ENCODE measurements at regions not wholly inside any gene's neighbourhood (a gene's known extent, or its start where the extent isn't known, plus 50 kb on each side); places are given as distances from the start of the nearest gene placed in this dataset.
"Not testable (repeated sequence)": the region's sequence is repeated elsewhere in the genome, so short reads cannot be mapped to it uniquely, and the experiment has no call there.

DNA sequence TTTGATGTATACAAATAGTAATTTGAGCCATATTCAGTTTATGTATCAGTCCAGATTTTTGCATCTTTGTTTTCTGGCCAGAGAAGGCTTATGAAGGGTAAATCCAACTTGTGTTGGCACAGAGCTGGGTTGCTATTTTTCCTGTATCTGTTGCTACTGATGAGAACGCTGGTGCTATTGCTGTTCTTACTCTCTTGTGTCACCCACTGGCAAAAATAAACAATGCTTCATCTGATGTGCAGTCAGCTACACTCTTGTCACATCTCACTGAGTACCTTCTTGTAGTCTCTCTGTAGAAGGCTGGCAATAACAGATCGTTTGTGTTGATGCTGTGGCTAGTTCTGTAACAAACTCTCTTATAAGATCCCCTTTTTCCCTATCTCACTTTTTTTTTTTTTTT, 323.4 kb downstream of the CDH19 start:
- TF ChIP-seq, protein P1, sequence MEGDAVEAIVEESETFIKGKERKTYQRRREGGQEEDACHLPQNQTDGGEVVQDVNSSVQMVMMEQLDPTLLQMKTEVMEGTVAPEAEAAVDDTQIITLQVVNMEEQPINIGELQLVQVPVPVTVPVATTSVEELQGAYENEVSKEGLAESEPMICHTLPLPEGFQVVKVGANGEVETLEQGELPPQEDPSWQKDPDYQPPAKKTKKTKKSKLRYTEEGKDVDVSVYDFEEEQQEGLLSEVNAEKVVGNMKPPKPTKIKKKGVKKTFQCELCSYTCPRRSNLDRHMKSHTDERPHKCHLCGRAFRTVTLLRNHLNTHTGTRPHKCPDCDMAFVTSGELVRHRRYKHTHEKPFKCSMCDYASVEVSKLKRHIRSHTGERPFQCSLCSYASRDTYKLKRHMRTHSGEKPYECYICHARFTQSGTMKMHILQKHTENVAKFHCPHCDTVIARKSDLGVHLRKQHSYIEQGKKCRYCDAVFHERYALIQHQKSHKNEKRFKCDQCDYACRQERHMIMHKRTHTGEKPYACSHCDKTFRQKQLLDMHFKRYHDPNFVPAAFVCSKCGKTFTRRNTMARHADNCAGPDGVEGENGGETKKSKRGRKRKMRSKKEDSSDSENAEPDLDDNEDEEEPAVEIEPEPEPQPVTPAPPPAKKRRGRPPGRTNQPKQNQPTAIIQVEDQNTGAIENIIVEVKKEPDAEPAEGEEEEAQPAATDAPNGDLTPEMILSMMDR (conservative IDR thresholded peaks at IDR 0.05) = no peak
- H3K27ac ChIP-seq = no peak overlapping the region

DNA sequence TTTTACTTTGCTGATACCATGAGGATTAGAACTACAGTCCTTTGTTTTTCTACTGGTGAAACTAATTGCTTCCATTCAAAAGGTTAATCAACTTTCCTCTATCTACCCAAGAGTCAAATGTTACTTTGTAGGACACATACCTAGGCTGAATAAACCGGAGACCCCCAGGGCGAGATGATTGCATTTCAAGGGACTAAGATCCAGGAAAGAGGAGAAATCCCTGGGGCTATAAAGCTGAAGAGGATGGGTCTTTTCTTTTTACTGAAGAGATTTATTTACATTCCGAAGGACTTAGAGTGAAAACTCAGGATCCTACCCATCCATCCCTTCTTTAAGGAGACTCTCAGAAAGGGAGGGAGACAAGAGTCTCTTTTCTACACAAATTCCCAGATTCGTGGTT, 331.9 kb downstream of the CDH19 start:
- H3K27ac ChIP-seq = no peak overlapping the region
- TF ChIP-seq, protein P1 (conservative IDR thresholded peaks at IDR 0.05) = no peak

DNA sequence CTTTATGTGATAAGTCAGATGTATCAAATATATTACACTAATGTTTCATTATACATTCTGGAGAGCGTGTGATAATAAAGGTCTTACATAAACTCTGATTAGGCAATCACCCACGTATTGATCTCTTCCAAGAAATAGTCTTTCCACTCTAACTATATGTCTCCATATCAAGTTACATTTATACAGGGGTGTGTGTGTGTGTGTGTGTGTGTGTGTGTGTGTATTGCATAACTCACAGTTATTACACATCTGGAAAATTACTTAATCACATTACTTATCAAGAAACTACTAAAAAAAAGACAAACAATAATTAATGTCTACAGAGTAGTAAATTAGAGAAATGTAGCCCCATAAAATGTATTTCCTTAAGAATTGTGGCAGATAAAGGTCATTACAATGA, 339.8 kb downstream of the CDH19 start:
- no peak overlapping the region for H3K27ac ChIP-seq
- TF ChIP-seq, protein P1 (conservative IDR thresholded peaks at IDR 0.05) = no peak

DNA sequence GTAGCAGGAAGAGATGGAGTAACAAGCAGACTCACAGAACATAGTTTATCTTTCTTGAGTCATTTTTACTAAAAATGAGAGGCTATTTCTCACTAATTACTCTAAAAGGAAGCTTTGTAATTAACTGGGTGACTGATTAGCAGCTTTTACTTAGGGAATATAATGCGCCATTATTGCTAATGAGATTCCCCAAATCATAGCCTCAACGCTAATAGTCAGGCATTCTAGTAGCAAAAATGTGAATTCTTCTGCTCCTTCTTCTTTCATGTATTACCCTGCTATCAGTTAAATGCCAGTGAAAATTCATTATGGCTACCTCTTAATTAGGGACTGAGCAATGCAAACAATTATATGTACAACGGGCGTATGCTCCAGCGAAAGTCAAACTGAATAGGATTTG, 349.8 kb downstream of the CDH19 start:
- H3K27ac ChIP-seq = no peak overlapping the region
- TF ChIP-seq, protein P1 (conservative IDR thresholded peaks at IDR 0.05) = no peak

DNA sequence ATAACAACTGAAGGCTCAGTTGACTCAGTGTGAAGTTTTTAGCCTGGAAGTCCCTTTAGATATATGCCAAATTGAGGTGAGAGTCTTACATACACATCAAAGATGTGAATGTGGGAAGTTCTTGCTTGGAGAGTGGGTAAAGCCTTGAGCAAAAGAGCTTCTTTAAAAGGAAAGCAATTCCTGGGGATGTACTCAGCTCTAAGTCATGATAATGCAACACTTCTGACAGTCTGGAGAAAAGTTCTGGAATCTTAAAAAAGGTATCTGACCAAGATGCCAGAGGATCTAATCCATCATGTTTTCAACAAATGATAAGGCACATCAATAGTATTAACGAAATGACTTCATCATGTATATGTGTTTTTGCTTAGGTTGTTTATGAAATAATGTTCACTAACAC, 351.2 kb downstream of the CDH19 start:
- H3K27ac ChIP-seq = no peak overlapping the region
- TF ChIP-seq, protein P1 (conservative IDR thresholded peaks at IDR 0.05) = no peak

DNA sequence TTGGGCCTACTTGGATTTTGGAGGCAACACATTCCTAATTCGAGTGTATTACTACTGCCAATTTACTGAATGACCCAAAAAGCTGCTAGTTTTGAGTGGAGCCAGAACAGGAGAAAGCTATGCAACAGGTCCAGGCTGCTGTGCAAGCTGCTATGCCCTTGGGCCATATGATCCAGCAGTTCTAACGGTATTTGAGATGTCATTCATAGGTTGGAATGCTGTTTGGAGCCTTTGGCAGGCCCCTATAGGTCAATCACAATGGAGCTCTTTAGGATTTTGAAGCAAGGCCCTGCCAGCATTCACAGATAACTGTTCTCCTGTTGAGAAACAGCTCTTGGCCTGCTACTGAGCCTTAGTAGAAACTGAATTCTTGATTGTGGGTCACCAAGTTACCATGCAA, 368.7 kb downstream of the CDH19 start:
- H3K27ac ChIP-seq = no peak overlapping the region

DNA sequence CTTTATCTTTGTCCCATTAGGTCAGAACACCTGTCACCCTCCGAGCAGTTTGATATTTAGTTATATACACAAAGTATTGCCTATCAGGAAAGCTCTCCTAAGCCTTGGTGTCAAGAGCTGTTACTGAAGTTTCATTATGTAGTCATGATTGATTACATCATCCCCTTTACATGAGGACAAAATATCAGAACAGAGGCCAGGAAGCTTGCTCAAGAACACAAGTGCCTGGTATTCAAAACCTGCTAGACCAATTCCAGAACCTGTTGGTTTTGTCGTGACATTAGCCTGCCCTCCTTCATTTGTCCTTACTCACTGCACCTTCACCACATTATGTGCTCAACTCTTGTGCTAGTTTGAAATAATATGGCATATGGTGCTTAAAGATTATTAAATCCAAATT, 377.1 kb downstream of the CDH19 start:
- TF ChIP-seq, protein P1 (conservative IDR thresholded peaks at IDR 0.05) = no peak
- H3K27ac ChIP-seq = no peak overlapping the region

More for the DNA sequence above, 368.7 kb downstream of the CDH19 start:
- TF ChIP-seq, protein P1 (conservative IDR thresholded peaks at IDR 0.05) = no peak

DNA sequence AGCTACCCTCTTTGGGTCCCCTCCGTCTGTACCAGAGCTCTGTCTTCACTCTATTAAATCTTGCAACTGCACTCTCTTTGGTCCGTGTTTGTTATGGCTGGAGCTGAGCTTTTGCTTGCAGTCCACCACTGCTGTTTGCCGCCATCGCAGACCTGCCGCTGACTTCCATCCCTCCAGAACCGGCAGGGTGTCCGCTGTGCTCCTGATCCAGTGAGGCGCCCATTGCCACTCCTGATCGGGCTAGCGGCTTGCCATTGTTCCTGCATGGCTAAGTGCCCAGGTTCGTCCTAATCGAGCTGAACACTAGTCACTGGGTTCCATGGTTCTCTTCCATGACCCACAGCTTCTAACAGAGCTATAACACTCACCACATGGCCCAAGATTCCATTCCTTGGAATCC, 380.6 kb downstream of the CDH19 start:
- not testable (repeated sequence) for H3K27ac ChIP-seq
